RPMI7951 (cell line): ENCODE measurements at regions not wholly inside any gene's neighbourhood (a gene's known extent, or its start where the extent isn't known, plus 50 kb on each side); places are given as distances from the start of the nearest gene placed in this dataset.
"Not testable (repeated sequence)": the region's sequence is repeated elsewhere in the genome, so short reads cannot be mapped to it uniquely, and the experiment has no call there.

Experiments
- DNase-seq: peaks from one replicate; pipeline ENCODE4 v3.0.0-alpha.2; 2012; ENCODE audit warnings: low read depth

DNA sequence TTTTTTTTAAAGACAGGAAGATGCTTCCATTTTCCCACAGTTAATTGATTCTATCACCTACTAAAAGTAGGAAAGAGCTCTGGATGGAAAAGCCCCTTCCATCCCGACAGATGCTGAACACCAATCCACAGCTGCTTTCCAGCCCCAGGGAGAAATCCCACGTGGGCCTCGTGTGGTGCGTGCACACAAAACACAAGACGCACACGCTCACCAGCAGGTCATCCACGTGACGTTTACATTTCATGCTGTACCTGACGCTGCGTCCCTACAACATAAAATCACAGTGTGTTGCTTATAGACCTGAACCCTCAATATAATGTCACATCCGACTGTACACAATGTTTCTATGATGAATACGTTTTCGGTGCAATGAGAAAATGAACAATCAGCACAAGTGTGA is 50.2 kb upstream of the DACT2 start:
- DNase-seq: no peak

DNA sequence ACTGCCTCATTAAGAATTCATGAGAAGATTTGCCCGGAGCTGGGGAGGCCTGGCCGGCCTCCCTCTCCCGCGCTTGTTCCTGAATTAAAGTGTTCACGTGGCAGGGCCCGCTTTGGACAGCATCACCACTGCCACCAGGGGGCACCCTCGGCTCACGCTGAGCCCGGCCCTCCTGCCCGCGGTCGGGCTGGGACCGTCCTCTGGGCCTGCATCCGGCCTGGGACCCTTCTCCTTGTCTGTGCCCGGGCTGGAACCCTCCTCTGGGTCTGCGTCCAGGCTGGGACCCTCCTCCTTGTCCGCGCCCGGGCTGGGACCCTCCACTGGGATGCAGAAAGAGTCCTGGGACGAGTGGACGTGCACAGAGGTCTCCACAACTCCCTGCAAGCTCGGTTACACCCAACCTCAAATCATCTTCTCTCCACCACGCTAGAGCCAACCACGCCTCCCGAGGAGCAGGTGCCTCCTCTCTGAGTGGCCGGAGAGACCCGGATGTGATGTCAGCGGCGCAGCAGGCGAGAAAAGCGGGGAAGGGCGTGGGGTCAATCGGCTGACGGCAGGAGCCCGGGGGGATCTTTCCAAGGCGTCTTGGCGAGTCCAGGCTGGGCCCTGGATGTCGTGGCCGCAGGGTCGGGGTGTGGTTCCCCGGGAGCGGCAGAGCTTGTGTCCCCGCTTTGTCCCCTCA is 50.9 kb upstream of the DACT2 start:
- peak; percentile 9 for DNase-seq

DNA sequence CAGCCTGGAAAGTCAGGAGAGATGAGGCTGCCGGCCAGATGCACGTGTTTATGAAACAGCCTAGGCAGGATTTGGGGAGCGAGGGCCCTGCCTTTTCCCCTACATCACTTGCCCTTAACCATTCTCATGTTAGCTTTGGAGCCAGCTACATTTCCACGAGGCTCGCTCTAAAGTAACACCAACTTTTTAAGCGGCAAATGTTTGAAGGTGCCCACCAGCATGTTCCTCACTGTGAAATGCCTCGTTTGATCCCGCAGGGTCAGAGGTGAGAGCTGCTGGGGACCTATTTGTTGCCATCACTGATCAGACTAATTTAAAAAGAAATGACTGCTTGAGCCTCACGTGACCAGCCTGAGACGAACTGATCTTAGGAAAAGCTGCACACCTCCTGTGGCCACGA is 51.6 kb upstream of the DACT2 start:
- no peak for DNase-seq

DNA sequence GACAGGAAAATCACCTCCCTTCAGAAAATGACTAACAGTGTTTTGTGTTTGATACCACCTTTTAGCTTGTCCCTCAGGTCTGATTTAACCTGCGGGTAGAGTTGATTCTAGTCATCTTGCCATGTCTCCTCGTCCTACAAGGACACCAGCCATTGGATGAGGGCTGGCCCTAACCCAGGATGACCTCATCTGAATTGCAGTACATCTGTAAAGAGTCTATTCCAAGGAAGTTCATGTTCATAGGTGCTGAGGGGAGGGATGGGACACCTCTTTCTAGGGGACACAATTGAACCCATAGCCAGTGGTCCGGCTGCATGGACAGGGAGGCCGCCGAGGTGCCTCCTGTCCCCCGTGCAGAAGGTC is 52.0 kb upstream of the DACT2 start:
- no peak for DNase-seq

DNA sequence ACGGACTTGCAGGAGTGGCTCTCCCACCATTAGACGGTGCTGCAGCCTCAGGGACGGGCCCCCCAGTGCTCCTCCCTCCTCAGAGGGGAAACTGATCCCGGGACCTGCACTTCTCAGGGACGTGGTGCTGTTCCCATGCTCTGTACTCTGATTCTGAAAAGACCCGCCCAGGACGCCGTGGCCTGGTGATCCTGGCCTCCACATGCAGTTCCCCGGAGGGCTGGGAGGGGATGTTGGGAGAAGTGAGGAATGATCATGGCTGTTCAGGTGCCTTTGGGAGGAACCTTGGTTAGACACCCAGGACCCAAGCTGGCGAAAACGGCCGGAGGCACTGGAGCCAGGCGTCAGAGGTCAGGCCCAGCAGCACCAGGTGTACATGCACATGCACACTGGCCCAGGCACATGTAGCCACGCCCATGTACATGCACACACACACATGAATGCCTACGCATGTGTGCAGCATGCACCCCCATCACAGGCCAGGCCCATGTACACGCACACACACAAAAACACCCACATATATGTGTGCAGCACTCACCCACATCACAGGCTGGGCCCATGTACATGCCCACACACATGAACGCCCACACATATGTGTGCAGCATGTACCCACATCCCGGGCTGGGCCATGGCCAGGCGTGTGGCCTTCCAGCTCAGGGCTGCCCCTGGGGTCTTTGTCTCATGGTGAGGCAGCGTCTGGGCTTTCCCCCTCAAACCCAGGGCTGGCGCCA is 52.6 kb upstream of the DACT2 start:
- DNase-seq: no peak

DNA sequence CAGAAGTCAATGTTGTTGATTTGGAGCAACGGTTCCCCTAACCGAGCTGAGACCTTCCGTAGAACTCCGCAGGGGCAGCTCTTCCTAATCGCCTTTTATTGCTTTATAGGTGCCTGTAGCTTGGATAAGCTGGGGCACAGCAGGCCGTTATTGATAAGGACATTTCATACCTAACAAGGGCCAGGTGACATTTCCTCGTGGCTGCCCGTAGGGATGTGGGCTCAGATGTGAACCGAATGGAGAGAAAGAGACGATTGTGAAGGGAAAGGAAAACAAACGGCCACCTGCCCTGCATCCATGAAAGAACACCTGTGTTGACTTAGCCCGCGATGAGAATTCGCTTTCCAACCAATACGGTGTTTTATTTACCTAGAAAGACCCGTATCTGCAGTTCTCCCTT is 53.3 kb upstream of the DACT2 start:
- DNase-seq: no peak

DNA sequence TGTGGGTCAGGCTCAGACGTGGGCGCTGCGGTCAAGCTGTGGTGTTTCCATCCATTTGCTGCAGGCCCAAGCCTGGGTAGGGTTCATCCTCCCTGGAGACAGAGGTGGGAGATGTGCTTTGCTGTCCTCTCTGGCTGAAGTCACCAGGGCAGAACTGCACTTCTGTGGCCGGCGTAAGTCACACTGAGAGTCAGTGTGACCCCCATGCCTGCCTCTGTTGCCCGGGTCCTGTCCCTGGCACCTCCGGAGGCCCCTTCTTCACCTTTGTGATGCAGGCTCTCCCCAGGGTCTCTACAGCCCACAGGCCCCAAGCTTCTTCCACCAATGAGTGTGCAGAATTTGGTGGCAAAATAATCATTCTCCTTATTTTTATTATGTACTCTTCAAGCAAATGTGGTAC is 53.8 kb upstream of the DACT2 start:
- no peak for DNase-seq

DNA sequence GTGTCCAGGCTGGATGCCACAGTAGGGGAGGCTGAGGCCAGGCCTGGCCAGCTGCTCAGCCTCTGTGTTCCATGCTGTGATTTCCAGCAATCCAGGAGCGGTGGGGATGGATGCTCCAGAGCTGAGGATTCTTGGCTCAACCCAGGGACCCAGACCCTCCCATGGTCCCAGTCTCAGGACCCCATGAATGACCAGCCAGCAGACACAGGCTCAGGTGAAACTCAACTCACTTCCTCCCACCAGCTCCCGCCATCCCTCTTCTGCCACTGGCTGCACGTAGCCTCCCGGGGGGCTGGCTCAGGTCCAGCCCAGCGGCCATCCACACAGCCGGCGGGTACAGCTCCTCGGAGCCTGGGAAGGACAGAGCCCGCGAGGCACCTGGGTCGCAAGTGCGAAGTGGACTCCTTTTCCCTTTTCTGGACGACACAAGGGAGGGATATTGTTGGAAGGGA is 54.5 kb upstream of the DACT2 start:
- DNase-seq: no peak

DNA sequence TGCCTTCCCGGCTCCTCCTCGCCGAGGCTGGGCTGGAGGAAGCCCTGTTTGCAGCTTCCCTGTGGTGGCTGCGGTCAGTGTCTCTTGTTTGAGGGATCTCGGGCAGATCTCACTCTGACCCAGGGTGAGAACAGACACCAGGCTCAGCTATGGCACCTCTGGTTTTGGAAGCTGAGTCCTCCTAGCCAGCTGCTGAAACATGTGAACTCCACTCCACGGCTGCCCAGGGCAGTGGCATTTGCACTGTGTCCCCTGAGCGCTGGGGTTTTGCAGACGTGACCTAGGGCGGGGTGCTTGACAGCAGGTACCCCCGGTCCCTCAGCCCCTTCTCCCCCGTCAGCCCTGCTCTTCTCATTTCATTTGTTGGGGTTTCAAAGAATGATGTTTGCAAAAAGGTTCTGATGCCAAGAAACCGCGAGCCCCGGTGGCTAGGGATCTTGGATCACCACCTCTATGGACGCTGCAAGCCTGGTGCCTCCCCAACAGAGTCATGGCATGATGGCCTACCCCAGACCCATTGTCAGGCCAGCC is 55.0 kb upstream of the DACT2 start:
- DNase-seq: no peak

DNA sequence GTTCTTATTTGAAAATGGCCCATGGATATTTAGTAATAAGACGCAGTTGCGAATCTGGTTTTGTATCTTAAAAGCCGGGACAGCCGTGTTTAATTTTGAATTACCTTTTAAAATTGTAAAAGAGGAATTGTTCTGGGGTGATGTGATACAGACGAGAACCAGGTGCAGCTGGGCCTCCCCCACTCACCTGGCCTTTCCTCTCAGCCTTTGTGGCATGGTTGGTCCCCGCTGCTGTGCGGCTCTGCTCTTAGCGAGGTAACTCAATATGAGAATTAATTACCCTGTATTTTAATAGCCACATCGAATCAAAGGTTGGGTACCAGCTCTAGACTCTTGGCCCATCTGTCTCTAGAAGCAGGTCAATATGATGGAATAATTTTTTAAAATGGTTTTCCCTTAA is 56.5 kb upstream of the DACT2 start:
- no peak for DNase-seq

DNA sequence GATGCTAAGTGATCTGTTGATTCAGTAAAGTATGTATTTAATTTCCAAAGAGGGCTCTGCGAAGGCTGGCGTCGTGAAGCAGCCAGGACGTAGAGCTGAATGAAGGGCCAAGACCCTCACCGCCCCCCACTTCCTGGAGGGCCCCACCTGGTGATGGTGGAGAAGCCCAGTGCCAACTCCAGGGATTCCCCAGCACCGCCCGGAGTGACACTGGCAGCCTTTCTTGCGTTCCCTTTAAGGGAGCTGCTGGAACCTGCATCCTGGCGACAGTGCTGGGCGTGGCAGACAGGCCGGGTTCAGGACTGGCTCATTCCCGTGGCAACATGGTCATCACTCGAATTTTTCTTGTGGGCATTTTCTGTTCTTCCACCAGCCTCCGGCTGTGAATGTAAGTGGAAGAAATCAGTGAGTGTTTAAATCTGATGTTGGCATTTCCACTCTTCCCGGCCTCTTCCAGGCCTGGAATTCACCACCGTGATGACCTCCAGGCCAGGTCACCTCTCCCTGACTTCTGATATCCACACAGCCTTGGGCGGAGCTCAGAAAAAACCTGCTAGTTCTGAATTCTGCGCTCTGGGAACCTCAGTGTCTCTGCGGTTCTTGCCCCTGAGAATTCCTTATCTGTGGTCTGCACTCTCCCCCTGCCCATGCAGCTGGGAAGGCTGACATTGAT is 57.4 kb upstream of the DACT2 start:
- no peak for DNase-seq

DNA sequence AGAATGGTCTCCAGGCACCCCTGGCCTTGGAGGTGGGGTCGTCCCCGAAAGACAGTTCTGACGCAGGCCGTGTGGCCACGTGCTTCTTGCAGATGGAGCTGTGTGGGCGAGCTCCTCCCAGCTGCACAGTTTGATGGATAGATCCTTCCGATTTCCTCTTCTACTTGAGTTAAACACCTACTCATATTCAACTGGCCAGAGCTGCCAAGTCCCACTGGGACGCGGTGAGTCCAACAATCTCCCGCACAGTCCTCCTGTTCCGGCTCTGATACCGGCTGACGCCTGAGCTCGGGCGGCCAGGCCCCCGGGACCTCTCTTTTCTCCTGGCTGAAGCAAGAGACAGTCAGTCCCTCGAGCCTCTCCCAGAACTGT is 57.9 kb upstream of the DACT2 start:
- no peak for DNase-seq

DNA sequence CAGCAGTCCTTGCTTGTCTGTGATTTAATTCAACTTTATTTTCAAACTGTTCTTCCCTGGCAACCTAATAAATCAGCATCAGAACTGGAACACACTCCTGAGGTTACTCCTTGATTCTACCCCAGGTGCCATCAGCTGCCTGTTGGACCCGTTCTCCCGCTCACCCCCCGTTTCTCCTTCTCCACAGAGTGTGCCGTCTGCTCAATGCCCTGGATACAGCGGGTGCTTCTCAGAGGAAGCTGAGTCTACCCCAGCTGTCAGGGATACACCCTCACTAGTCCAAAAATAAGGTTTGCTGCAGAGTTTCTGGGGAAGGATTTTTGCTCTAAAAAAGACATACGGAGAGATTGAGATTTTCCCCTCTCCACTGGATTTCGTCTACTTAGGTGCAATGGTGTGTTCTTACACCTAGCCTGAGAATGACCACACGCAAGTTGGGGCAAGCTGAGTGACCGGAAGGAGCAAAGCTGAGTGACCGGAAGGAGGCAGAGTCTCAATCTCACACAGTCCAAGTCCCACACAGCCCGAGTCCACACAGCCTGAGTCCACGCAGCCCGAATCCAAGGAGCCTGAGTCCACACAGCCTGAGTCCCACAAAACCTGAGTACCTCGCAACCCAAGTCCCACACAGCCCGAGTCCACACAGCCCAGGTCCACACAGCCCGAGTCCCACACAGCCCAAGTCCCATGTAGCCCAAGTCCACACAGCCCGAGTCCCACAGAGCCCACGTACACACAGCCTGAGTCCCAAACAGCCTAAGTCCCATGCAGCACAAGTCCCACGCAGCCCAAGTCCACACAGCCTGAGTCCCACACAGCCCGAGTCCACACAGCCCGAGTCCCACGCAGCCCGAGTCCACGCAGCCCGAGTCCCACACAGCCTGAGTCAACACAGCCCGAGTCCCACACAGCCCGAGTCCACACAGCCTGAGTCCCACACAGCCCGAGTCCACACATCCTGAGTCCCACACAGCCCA is 58.6 kb upstream of the DACT2 start:
- no peak for DNase-seq

DNA sequence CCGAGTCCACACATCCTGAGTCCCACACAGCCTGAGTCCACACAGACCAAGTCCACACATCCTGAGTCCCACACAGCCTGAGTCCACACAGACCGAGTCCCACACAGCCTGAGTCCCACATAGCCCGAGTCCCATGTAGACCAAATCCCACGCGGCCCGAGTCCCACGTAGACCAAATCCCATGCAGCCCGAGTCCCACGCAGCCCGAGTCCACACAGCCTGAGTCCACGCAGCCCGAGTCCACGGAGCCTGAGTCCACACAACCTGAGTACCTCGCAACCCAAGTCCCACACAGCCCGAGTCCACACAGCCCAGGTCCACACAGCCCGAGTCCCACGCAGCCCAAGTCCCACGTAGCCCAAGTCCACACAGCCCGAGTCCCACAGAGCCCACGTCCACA is 60.0 kb upstream of the DACT2 start:
- not testable (repeated sequence) for DNase-seq

DNA sequence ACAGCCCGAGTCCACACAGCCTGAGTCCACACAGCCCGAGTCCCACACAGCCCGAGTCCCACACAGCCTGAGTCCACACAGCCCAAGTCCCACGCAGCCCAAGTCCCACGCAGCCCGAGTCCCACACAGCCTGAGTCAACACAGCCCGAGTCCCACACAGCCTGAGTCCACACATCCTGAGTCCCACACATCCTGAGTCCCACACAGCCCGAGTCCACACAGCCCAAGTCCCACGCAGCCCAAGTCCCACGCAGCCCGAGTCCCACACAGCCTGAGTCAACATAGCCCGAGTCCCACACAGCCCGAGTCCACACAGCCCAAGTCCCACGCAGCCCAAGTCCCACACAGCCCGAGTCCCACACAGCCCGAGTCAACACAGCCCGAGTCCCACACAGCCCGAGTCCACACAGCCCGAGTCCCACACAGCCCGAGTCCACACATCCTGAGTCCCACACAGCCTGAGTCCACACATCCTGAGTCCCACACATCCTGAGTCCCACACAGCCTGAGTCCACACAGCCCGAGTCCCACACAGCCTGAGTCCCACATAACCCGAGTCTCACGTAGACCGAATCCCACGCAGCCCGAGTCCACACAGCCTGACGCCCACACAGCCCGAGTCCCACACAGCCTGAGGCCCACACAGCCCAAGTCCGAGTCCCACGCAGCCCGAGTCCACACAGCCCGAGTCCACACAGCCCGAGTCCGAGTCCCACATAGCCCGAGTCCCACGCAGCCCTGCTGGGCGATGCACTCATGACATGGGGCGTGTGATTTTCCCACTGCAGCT is 60.6 kb upstream of the SMOC2 start:
- not testable (repeated sequence) for DNase-seq

DNA sequence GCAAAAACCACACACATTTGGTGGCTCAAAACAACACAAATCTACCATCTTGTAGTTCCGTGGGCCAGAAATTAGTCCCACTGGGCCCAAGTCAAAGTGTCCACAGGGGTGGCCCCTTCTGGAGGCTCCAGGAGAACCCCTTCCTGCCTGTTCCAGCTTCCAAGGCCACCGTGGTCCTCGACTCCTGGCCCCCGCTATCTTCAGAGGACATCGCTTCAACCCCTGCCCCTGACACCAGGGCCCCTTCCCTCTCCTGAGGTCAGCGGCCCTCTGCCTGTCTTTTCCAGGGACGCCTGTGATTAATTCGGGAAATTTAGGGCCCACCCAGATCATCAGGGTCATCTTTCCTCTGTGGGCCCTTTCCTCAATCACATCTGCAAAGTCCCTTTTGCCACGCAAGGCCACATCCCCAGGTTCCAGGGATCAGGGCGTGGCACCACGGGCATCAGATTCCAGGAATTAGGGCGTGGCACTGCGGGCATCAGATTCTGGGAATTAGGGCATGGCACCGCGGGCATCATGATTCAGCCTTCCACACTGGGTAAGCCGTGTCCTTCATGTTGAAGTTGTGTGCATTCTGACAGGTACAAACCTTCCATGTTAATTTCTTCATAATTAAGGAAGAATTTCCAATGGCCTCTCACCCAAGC is 59.9 kb upstream of the SMOC2 start:
- DNase-seq: no peak

DNA sequence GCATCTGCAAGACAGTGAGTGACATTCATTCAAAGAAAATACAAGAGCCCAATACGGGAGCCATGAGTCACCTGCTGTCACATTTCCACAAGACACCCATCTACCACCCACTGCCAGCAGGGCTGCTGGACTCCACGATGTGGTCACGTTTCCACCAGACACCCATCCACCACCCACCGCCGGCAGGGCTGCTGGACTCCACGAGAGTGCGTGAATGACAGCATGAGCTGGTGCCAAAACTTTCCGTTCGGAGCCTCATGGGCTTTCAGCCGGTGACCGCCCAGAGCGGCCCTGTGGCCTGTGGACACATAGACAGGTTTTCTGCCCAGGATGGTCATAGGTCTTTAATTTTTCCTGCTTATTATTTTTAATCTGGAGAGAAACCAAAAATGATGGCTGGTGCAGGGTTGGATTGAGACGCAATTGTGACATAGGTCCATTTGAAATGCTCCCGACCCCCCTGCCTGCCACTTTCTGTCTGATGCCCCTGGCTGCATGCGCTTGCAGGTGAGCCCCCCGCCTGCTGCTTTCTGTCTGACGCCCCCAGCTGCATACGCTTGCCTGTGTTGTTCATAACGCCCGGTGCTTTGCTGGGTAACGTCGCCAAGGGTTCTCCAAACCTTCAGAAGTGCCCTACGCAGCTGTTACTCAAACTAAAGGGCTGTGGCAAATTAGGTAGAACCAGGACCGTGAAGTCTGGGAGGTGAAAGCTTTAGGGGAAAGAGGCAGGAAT is 59.1 kb upstream of the SMOC2 start:
- DNase-seq: no peak

DNA sequence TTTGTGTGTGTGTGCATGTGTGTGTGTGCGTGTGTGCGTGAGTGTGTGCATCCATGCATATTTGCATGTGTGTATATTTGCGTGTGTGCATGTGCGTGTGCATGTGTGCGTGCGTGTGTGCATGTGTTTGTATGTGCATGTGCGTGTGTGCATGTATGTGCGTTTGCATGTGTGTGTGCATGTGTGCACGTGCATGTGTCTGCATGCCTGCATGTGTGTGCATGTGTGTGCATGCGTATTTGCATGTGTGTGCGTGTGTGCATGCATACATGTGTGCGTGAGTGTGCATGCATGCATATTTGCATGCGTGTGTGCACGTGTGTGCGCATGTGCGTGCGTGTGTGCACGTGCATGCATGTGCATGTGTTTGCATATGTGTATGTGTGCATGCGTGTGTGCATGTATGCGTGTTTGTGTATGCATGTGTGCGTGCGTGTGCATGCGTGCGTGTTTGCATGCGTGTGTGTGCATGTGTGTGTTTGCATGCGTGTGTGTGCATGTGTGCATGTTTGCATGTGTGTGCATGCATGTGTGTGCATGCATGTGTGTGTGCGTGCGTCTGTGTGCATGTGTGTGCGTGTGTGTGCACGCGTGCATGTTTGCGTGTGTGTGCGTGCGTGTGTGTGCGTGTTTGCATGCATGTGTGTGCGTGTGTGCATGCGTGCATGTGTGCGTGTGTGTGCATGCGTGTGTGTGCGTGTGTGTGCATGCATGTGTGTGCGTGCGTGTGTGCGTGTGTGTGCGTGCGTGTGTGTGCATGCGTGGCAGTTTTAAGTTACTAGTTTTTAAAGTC is 57.7 kb upstream of the SMOC2 start:
- no peak for DNase-seq
